Middle frontal gyrus (tissue), 1 donor: ENCODE measurements at regions not wholly inside any gene's neighbourhood (a gene's known extent, or its start where the extent isn't known, plus 50 kb on each side); places are given as distances from the start of the nearest gene placed in this dataset.
"Not testable (repeated sequence)": the region's sequence is repeated elsewhere in the genome, so short reads cannot be mapped to it uniquely, and the experiment has no call there.

Experiments used
- DNase-seq: peaks from one replicate; pipeline ENCODE4 v3.0.0-alpha.2; 2015; ENCODE audit warnings: low spot score; ENCODE audit errors: extremely low spot score

DNA sequence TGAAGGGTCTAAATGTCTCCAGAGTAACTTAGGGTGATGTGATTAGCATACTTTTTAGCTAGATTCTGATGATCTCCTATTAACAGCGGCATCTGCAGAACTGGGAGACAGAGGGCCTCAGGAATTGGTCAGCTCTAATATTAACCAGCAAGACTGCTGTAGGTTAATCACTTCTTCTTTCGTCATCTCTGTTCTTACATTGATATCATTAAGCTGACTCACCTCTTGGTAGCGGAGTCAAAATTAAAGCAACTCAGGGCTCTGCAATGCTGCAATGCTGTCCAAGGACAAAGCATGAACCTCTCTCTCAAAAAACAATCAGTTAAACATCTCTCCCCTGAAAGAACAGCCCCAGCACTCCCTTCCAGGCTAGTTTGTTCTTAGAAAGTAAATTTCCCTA, 57.5 kb upstream of the TRA2B start:
- DNase-seq = no peak

DNA sequence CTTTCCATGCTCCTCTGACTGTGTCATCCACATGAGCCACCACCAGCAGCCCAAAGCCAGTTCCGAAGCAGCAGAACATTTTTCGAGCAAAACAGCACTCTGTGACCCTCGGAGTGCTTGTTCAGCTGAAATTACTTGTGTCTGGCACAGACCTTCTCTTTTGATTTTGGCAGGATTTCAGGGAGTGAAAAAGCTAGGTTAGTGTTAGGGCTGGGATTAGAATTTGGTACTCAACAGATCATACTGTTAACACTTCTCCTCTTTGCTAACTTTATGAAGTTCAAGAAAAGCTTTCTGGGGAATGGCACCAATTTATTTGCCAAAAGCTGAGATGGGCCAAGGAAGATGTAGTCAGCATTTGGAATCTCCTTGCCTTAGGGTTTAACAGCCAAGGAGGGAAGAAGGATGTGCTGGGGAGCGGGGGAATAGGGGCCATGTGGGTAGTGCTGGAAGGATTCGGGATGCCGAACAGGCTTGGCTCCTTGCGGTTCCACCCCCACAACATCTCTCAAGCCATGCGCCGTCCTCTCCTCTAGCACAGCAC, 55.1 kb upstream of the TRA2B start:
- peak; percentile 21 for DNase-seq

GRCh38 chr3:185990995-185991394, 53.2 kb upstream of the TRA2B start:
- DNase-seq = not testable (repeated sequence)

DNA sequence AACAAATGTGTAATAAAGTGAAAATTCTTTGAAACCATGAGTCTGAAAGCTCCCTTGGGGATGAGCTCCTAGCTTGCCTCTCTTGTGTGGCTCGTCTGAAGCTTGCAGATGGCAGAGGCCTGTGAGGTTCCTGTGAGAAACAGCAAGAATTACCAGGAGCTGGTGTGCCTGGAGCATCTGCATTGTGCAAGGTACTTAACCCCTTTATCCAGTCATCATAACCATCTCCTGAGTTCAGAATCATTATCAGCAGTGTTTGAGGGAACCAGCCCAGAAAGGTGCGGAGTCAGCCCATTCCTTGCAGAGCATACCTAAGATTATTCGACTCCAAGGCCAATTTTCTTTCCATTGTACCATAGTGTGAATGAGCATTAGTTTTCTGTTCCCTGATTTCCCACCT, 51.7 kb upstream of the TRA2B start:
- DNase-seq = no peak

DNA sequence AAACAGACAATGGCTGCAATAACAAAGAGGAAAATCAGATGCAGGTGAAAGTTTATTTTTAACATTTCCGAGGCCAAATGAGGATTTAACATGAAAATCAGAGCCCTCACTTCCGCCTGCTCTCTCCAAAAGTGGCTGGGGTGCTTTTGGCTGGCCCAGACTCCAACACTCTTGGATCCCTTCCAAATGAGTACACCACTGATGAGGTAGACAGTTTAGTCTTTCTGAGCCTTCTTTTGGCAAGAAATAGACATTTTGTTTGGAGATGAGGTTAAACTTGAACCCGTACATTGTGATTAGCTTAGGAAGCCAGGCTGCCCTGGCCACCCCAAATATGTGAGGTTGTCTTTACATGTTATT, 51.0 kb upstream of the TRA2B start:
- DNase-seq = no peak

DNA sequence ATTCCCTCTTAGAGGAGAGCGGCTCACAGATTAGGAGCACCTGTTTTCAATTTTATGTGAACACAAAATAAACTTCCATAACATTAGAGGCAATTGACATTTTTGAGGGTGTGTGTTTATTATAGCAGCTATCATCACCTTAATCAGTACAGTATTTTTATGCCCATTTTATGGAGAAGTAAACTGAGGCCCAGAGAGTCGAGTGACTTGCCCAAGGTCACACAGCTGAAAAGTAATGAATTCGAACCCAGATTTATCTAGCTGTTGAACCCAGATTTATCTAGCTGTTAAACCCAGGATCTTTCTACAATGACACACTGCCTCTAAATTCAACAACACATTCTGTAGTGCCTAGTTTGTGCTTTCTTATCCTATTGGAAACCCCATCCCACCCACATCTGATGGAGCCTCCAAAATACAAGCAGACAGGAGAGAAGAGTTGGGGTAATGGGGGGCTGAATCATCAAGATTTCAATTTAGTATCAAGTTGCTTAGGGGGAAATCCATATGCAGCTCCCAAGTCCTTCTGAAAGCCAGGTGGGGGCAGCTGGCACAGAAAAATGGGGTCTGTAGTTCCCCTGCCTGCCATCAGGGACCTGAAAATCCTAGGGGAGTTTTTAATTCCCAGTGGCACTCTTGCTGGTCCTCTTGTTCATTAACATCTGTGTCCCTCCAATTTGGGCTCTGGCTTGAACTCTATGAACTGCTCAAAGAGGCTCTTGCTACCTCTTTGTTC, 50.4 kb upstream of the TRA2B start:
- no peak for DNase-seq
